NCI-H1105 treated with DMSO at 0.1 percent for 48 hours (cell line): ENCODE measurements at regions not wholly inside any gene's neighbourhood (a gene's known extent, or its start where the extent isn't known, plus 50 kb on each side); places are given as distances from the start of the nearest gene placed in this dataset.
"Not testable (repeated sequence)": the region's sequence is repeated elsewhere in the genome, so short reads cannot be mapped to it uniquely, and the experiment has no call there.

ENCODE experiments used
- DNase-seq: peaks from one replicate; lab custom pipeline; 2025; lab: John Stamatoyannopoulos, UW

- DNase-seq = no peak
Measured at GRCh38 chr11:50088231-50088630, 55.6 kb downstream of the OR4C45 start.

- no peak for DNase-seq
Measured at GRCh38 chr11:50098186-50098725, 65.6 kb downstream of the OR4C45 start.

GRCh38 chr11:50102916-50103315 lies 70.2 kb downstream of the OR4C45 start:
- no peak for DNase-seq

- DNase-seq = not testable (repeated sequence)
Measured at GRCh38 chr11:50140686-50141085, 108.0 kb downstream of the OR4C45 start.

GRCh38 chr11:50146308-50146707 lies 113.6 kb downstream of the OR4C45 start:
- DNase-seq = not testable (repeated sequence)

GRCh38 chr11:50147946-50148345 lies 115.3 kb downstream of the OR4C45 start:
- DNase-seq = not testable (repeated sequence)

- no peak for DNase-seq
Measured at GRCh38 chr11:50155508-50155907, 122.8 kb downstream of the OR4C45 start.

- no peak for DNase-seq
Measured at GRCh38 chr11:50164050-50164449, 131.4 kb downstream of the OR4C45 start.

- peak; percentile 24 for DNase-seq
Measured at GRCh38 chr11:50169634-50170033, 137.0 kb downstream of the OR4C45 start.

- no peak for DNase-seq
Measured at GRCh38 chr11:50170115-50170514, 137.4 kb downstream of the OR4C45 start.

- DNase-seq = peak; percentile 38
Measured at GRCh38 chr11:50174189-50174588, 141.5 kb downstream of the OR4C45 start.

GRCh38 chr11:50174975-50175374 lies 142.3 kb downstream of the OR4C45 start:
- DNase-seq = no peak

- DNase-seq = no peak
Measured at GRCh38 chr11:50178737-50179136, 146.1 kb downstream of the OR4C45 start.

- DNase-seq = no peak
Measured at GRCh38 chr11:50181334-50181733, 148.7 kb downstream of the OR4C45 start.

GRCh38 chr11:50182486-50182885 lies 149.8 kb downstream of the OR4C45 start:
- no peak for DNase-seq

- DNase-seq = not testable (repeated sequence)
Measured at GRCh38 chr11:50183170-50183569, 150.5 kb downstream of the OR4C45 start.

GRCh38 chr11:50186146-50186545 lies 153.5 kb downstream of the OR4C45 start:
- no peak for DNase-seq

GRCh38 chr11:50187220-50187619 lies 154.5 kb downstream of the OR4C45 start:
- DNase-seq = no peak

GRCh38 chr11:50188040-50188439 lies 155.4 kb downstream of the OR4C45 start:
- DNase-seq = no peak

- DNase-seq = no peak
Measured at GRCh38 chr11:50192743-50193142, 160.1 kb downstream of the OR4C45 start.

- no peak for DNase-seq
Measured at GRCh38 chr11:50214376-50214775, 181.7 kb downstream of the OR4C45 start.

- DNase-seq = no peak
Measured at GRCh38 chr11:50220651-50221050, 188.0 kb downstream of the OR4C45 start.

- not testable (repeated sequence) for DNase-seq
Measured at GRCh38 chr11:50238368-50238767, 205.7 kb downstream of the OR4C45 start.

GRCh38 chr11:50246183-50246582 lies 213.5 kb downstream of the OR4C45 start:
- DNase-seq = no peak

- no peak for DNase-seq
Measured at GRCh38 chr11:50246699-50247098, 214.0 kb downstream of the OR4C45 start.
